ENCODE measurements at regions not wholly inside any gene's neighbourhood (a gene's known extent, or its start where the extent isn't known, plus 50 kb on each side); places are given as distances from the start of the nearest gene placed in this dataset.
A peak's percentile ranks its signal among the peaks of the same experiment; 100 is the strongest.

DNA sequence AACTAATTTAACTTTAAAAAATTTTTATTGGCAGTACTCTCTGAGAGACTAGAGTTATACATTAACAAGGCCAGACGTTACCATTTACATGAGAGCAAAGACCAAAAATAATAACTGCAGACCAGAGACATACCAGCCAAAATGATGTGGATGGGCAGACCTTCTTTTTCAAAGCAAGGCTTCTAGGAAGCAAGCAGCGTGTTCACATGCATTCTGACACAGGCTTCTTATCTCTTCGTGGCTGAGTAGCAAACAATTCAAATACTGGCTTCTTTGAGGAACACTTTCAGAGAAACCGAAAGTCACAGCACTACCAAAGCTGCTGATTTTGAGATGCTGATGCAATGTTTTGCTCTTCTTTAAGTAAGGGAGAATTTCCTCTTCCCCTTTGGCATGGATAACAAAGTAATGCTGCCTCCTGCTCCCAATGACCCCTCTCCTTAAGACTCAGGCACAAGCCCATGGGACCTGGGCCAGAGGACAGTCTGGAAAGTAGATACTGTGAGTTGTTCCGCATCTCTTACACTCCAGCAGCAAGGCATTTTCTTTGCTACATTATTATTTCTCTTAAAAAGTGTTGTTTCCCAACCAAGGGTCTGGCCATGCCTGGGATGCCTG is 181.9 kb downstream of the MREG start (continued):
- TF ChIP-seq, protein P1, sequence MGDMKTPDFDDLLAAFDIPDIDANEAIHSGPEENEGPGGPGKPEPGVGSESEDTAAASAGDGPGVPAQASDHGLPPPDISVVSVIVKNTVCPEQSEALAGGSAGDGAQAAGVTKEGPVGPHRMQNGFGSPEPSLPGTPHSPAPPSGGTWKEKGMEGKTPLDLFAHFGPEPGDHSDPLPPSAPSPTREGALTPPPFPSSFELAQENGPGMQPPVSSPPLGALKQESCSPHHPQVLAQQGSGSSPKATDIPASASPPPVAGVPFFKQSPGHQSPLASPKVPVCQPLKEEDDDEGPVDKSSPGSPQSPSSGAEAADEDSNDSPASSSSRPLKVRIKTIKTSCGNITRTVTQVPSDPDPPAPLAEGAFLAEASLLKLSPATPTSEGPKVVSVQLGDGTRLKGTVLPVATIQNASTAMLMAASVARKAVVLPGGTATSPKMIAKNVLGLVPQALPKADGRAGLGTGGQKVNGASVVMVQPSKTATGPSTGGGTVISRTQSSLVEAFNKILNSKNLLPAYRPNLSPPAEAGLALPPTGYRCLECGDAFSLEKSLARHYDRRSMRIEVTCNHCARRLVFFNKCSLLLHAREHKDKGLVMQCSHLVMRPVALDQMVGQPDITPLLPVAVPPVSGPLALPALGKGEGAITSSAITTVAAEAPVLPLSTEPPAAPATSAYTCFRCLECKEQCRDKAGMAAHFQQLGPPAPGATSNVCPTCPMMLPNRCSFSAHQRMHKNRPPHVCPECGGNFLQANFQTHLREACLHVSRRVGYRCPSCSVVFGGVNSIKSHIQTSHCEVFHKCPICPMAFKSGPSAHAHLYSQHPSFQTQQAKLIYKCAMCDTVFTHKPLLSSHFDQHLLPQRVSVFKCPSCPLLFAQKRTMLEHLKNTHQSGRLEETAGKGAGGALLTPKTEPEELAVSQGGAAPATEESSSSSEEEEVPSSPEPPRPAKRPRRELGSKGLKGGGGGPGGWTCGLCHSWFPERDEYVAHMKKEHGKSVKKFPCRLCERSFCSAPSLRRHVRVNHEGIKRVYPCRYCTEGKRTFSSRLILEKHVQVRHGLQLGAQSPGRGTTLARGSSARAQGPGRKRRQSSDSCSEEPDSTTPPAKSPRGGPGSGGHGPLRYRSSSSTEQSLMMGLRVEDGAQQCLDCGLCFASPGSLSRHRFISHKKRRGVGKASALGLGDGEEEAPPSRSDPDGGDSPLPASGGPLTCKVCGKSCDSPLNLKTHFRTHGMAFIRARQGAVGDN (CRISPR knock-in tag; IDR thresholded peaks at IDR 0.05) = no peak
- TF ChIP-seq ZC3H13 (CRISPR knock-in tag; IDR thresholded peaks at IDR 0.05) (no peak), ZNF614 (CRISPR knock-in tag; IDR thresholded peaks at IDR 0.05; ENCODE audit: borderline replicate concordance) (no peak; the same call in 1 of the 2 replicates), ATF7-NPFF (CRISPR knock-in tag; IDR thresholded peaks at IDR 0.05; ENCODE audit: low read depth) (0 out of 2 replicates have a peak, but pooled peaks have one; percentile 22), ZFP36L2 (CRISPR knock-in tag; IDR thresholded peaks at IDR 0.05) (no peak), PHF21A (CRISPR knock-in tag; IDR thresholded peaks at IDR 0.05) (no peak), SYNCRIP (IDR thresholded peaks at IDR 0.05; ENCODE audit: insufficient read depth, low read depth, low read length) (no peak), YEATS2 (CRISPR knock-in tag; IDR thresholded peaks at IDR 0.05; ENCODE audit: borderline replicate concordance) (peak; percentile 25; the same call in 1 of the 2 replicates), ZNF674 (CRISPR knock-in tag; IDR thresholded peaks at IDR 0.05; ENCODE audit: low read depth) (no peak), ZZZ3 (CRISPR knock-in tag; IDR thresholded peaks at IDR 0.05; ENCODE audit: borderline replicate concordance) (no peak), ZNF343 (CRISPR knock-in tag; IDR thresholded peaks at IDR 0.05) (0 out of 2 replicates have a peak, but pooled peaks have one; percentile 56), HDAC2 (CRISPR knock-in tag; IDR thresholded peaks at IDR 0.05) (peak; percentile 56; the same call in 1 of the 2 replicates), HIVEP1 (CRISPR knock-in tag; IDR thresholded peaks at IDR 0.05) (no peak), CHCHD3 (CRISPR knock-in tag; IDR thresholded peaks at IDR 0.05) (no peak)
- TF ChIP-seq, protein P2, sequence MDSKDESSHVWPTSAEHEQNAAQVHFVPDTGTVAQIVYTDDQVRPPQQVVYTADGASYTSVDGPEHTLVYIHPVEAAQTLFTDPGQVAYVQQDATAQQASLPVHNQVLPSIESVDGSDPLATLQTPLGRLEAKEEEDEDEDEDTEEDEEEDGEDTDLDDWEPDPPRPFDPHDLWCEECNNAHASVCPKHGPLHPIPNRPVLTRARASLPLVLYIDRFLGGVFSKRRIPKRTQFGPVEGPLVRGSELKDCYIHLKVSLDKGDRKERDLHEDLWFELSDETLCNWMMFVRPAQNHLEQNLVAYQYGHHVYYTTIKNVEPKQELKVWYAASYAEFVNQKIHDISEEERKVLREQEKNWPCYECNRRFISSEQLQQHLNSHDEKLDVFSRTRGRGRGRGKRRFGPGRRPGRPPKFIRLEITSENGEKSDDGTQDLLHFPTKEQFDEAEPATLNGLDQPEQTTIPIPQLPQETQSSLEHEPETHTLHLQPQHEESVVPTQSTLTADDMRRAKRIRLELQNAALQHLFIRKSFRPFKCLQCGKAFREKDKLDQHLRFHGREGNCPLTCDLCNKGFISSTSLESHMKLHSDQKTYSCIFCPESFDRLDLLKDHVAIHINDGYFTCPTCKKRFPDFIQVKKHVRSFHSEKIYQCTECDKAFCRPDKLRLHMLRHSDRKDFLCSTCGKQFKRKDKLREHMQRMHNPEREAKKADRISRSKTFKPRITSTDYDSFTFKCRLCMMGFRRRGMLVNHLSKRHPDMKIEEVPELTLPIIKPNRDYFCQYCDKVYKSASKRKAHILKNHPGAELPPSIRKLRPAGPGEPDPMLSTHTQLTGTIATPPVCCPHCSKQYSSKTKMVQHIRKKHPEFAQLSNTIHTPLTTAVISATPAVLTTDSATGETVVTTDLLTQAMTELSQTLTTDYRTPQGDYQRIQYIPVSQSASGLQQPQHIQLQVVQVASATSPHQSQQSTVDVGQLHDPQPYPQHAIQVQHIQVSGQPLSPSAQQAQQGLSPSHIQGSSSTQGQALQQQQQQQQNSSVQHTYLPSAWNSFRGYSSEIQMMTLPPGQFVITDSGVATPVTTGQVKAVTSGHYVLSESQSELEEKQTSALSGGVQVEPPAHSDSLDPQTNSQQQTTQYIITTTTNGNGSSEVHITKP (CRISPR knock-in tag; IDR thresholded peaks at IDR 0.05; ENCODE audit: low read depth) = no peak
- TF ChIP-seq, protein P3, sequence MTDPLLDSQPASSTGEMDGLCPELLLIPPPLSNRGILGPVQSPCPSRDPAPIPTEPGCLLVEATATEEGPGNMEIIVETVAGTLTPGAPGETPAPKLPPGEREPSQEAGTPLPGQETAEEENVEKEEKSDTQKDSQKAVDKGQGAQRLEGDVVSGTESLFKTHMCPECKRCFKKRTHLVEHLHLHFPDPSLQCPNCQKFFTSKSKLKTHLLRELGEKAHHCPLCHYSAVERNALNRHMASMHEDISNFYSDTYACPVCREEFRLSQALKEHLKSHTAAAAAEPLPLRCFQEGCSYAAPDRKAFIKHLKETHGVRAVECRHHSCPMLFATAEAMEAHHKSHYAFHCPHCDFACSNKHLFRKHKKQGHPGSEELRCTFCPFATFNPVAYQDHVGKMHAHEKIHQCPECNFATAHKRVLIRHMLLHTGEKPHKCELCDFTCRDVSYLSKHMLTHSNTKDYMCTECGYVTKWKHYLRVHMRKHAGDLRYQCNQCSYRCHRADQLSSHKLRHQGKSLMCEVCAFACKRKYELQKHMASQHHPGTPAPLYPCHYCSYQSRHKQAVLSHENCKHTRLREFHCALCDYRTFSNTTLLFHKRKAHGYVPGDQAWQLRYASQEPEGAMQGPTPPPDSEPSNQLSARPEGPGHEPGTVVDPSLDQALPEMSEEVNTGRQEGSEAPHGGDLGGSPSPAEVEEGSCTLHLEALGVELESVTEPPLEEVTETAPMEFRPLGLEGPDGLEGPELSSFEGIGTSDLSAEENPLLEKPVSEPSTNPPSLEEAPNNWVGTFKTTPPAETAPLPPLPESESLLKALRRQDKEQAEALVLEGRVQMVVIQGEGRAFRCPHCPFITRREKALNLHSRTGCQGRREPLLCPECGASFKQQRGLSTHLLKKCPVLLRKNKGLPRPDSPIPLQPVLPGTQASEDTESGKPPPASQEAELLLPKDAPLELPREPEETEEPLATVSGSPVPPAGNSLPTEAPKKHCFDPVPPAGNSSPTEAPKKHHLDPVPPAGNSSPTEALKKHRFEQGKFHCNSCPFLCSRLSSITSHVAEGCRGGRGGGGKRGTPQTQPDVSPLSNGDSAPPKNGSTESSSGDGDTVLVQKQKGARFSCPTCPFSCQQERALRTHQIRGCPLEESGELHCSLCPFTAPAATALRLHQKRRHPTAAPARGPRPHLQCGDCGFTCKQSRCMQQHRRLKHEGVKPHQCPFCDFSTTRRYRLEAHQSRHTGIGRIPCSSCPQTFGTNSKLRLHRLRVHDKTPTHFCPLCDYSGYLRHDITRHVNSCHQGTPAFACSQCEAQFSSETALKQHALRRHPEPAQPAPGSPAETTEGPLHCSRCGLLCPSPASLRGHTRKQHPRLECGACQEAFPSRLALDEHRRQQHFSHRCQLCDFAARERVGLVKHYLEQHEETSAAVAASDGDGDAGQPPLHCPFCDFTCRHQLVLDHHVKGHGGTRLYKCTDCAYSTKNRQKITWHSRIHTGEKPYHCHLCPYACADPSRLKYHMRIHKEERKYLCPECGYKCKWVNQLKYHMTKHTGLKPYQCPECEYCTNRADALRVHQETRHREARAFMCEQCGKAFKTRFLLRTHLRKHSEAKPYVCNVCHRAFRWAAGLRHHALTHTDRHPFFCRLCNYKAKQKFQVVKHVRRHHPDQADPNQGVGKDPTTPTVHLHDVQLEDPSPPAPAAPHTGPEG (CRISPR knock-in tag; IDR thresholded peaks at IDR 0.05) = no peak

Measured in HepG2 (cell line).